ENCODE measurements at regions not wholly inside any gene's neighbourhood (a gene's known extent, or its start where the extent isn't known, plus 50 kb on each side); places are given as distances from the start of the nearest gene placed in this dataset.
"Not testable (repeated sequence)": the region's sequence is repeated elsewhere in the genome, so short reads cannot be mapped to it uniquely, and the experiment has no call there.

GRCh38 chr9:101968392-101968791, 229.9 kb upstream of the GRIN3A start:
- Histone ChIP-seq H3K27me3 (ENCODE audit: control insufficient read depth, insufficient read depth, low read length) (no peaks in the 10 kb centered on the region), H3K9me3 (ENCODE audit: control insufficient read depth, insufficient read depth, low read length) (no peaks in the 10 kb centered on the region), H3K36me3 (ENCODE audit: control insufficient read depth, insufficient read depth, low read length) (no peaks in the 10 kb centered on the region), H3K4me1 (ENCODE audit: control insufficient read depth, insufficient read depth, low read length) (no peaks in the 10 kb centered on the region), H3K4me3 (ENCODE audit: low read depth, low read length) (no peak overlapping the region), H3K27ac (ENCODE audit: low read depth, low read length) (no peak overlapping the region)
- no peak for DNase-seq (ENCODE audit: low read depth in 4 of 6, low spot score in 6 of 6)
- WGBS (ENCODE audit: insufficient coverage): no CpG with 5 or more reads among the region's 1 CpG

- H3K27ac ChIP-seq (ENCODE audit: low read depth, low read length): no peak overlapping the region
- no CpG with 5 or more reads among the region's 1 CpG for WGBS (ENCODE audit: insufficient coverage)
Measured at GRCh38 chr9:101966691-101967090, 228.2 kb upstream of the GRIN3A start.

GRCh38 chr9:101957705-101958104, 219.3 kb upstream of the GRIN3A start:
- Histone ChIP-seq H3K4me3 (ENCODE audit: low read depth, low read length) (no peak overlapping the region), H3K27me3 (ENCODE audit: control insufficient read depth, insufficient read depth, low read length) (no peaks in the 10 kb centered on the region), H3K27ac (ENCODE audit: low read depth, low read length) (no peak overlapping the region), H3K9me3 (ENCODE audit: control insufficient read depth, insufficient read depth, low read length) (no peaks in the 10 kb centered on the region), H3K4me1 (ENCODE audit: control insufficient read depth, insufficient read depth, low read length) (no peaks in the 10 kb centered on the region), H3K36me3 (ENCODE audit: control insufficient read depth, insufficient read depth, low read length) (no peaks in the 10 kb centered on the region)
- no peak for DNase-seq (ENCODE audit: low read depth in 4 of 6, low spot score in 6 of 6)
- WGBS (ENCODE audit: insufficient coverage): no CpG with 5 or more reads among the region's 2 CpGs

More at GRCh38 chr9:101966691-101967090, 228.2 kb upstream of the GRIN3A start:
- Histone ChIP-seq H3K9me3 (ENCODE audit: control insufficient read depth, insufficient read depth, low read length) (no peaks in the 10 kb centered on the region), H3K4me1 (ENCODE audit: control insufficient read depth, insufficient read depth, low read length) (no peaks in the 10 kb centered on the region), H3K36me3 (ENCODE audit: control insufficient read depth, insufficient read depth, low read length) (no peaks in the 10 kb centered on the region), H3K27me3 (ENCODE audit: control insufficient read depth, insufficient read depth, low read length) (no peaks in the 10 kb centered on the region), H3K4me3 (ENCODE audit: low read depth, low read length) (no peak overlapping the region)
- no peak for DNase-seq (ENCODE audit: low read depth in 4 of 6, low spot score in 6 of 6)

GRCh38 chr9:101951598-101951997, 213.2 kb upstream of the GRIN3A start:
- H3K27me3 ChIP-seq (ENCODE audit: control insufficient read depth, insufficient read depth, low read length): no peaks in the 10 kb centered on the region
- no peak for DNase-seq (ENCODE audit: low read depth in 4 of 6, low spot score in 6 of 6)
- no peak overlapping the region for H3K4me3 ChIP-seq (ENCODE audit: low read depth, low read length)
- no peaks in the 10 kb centered on the region for H3K36me3 ChIP-seq (ENCODE audit: control insufficient read depth, insufficient read depth, low read length)
- H3K4me1 ChIP-seq (ENCODE audit: control insufficient read depth, insufficient read depth, low read length): no peaks in the 10 kb centered on the region
- WGBS (ENCODE audit: insufficient coverage): no CpG with 5 or more reads among the region's 1 CpG
- H3K27ac ChIP-seq (ENCODE audit: low read depth, low read length): no peak overlapping the region
- no peaks in the 10 kb centered on the region for H3K9me3 ChIP-seq (ENCODE audit: control insufficient read depth, insufficient read depth, low read length)

- WGBS (ENCODE audit: insufficient coverage): no CpG with 5 or more reads among the region's 2 CpGs
- H3K27ac ChIP-seq (ENCODE audit: low read depth, low read length): no peak overlapping the region
- H3K4me3 ChIP-seq (ENCODE audit: low read depth, low read length): no peak overlapping the region
- no peaks in the 10 kb centered on the region for H3K36me3 ChIP-seq (ENCODE audit: control insufficient read depth, insufficient read depth, low read length)
- H3K4me1 ChIP-seq (ENCODE audit: control insufficient read depth, insufficient read depth, low read length): no peaks in the 10 kb centered on the region
- peak in 2 of 6 donors; percentile 6 to 16 for DNase-seq (ENCODE audit: low read depth in 4 of 6, low spot score in 6 of 6)
- H3K27me3 ChIP-seq (ENCODE audit: control insufficient read depth, insufficient read depth, low read length): no peaks in the 10 kb centered on the region
- no peaks in the 10 kb centered on the region for H3K9me3 ChIP-seq (ENCODE audit: control insufficient read depth, insufficient read depth, low read length)
Measured at GRCh38 chr9:101931756-101932155, 193.3 kb upstream of the GRIN3A start.

GRCh38 chr9:101930783-101931182, 192.3 kb upstream of the GRIN3A start:
- no peaks in the 10 kb centered on the region for H3K9me3 ChIP-seq (ENCODE audit: control insufficient read depth, insufficient read depth, low read length)

GRCh38 chr9:101925498-101925897, 187.1 kb upstream of the GRIN3A start:
- Histone ChIP-seq H3K4me1 (ENCODE audit: control insufficient read depth, insufficient read depth, low read length) (no peaks in the 10 kb centered on the region), H3K9me3 (ENCODE audit: control insufficient read depth, insufficient read depth, low read length) (no peaks in the 10 kb centered on the region), H3K36me3 (ENCODE audit: control insufficient read depth, insufficient read depth, low read length) (no peaks in the 10 kb centered on the region), H3K27ac (ENCODE audit: low read depth, low read length) (no peak overlapping the region), H3K27me3 (ENCODE audit: control insufficient read depth, insufficient read depth, low read length) (no peaks in the 10 kb centered on the region), H3K4me3 (ENCODE audit: low read depth, low read length) (no peak overlapping the region)
- no peak for DNase-seq (ENCODE audit: low read depth in 4 of 6, low spot score in 6 of 6)

More at GRCh38 chr9:101930783-101931182, 192.3 kb upstream of the GRIN3A start:
- Histone ChIP-seq H3K4me3 (ENCODE audit: low read depth, low read length) (no peak overlapping the region), H3K4me1 (ENCODE audit: control insufficient read depth, insufficient read depth, low read length) (no peaks in the 10 kb centered on the region), H3K36me3 (ENCODE audit: control insufficient read depth, insufficient read depth, low read length) (no peaks in the 10 kb centered on the region), H3K27me3 (ENCODE audit: control insufficient read depth, insufficient read depth, low read length) (no peaks in the 10 kb centered on the region), H3K27ac (ENCODE audit: low read depth, low read length) (no peak overlapping the region)
- no peak for DNase-seq (ENCODE audit: low read depth in 4 of 6, low spot score in 6 of 6)

- WGBS (ENCODE audit: insufficient coverage): no CpG with 5 or more reads among the region's 1 CpG
- no peak for DNase-seq (ENCODE audit: low read depth in 4 of 6, low spot score in 6 of 6)
Measured at GRCh38 chr9:101923451-101923850, 185.0 kb upstream of the GRIN3A start.

GRCh38 chr9:101916948-101917347, 178.5 kb upstream of the GRIN3A start:
- not testable (repeated sequence) for H3K4me1 ChIP-seq (ENCODE audit: control insufficient read depth, insufficient read depth, low read length); H3K9me3 ChIP-seq (ENCODE audit: control insufficient read depth, insufficient read depth, low read length); H3K27ac ChIP-seq (ENCODE audit: low read depth, low read length); H3K27me3 ChIP-seq (ENCODE audit: control insufficient read depth, insufficient read depth, low read length); H3K4me3 ChIP-seq (ENCODE audit: low read depth, low read length); DNase-seq (ENCODE audit: low read depth in 4 of 6, low spot score in 6 of 6); H3K36me3 ChIP-seq (ENCODE audit: control insufficient read depth, insufficient read depth, low read length)
- 71% methylated on average over 1 of the region's 4 CpGs for WGBS (ENCODE audit: insufficient coverage)

More at GRCh38 chr9:101923451-101923850, 185.0 kb upstream of the GRIN3A start:
- Histone ChIP-seq H3K27me3 (ENCODE audit: control insufficient read depth, insufficient read depth, low read length) (no peaks in the 10 kb centered on the region), H3K36me3 (ENCODE audit: control insufficient read depth, insufficient read depth, low read length) (no peaks in the 10 kb centered on the region), H3K4me1 (ENCODE audit: control insufficient read depth, insufficient read depth, low read length) (no peaks in the 10 kb centered on the region), H3K9me3 (ENCODE audit: control insufficient read depth, insufficient read depth, low read length) (no peaks in the 10 kb centered on the region), H3K27ac (ENCODE audit: low read depth, low read length) (no peak overlapping the region), H3K4me3 (ENCODE audit: low read depth, low read length) (no peak overlapping the region)

- Histone ChIP-seq H3K9me3 (ENCODE audit: control insufficient read depth, insufficient read depth, low read length) (no peaks in the 10 kb centered on the region), H3K36me3 (ENCODE audit: control insufficient read depth, insufficient read depth, low read length) (no peaks in the 10 kb centered on the region)
- WGBS (ENCODE audit: insufficient coverage): no CpG with 5 or more reads among the region's 1 CpG
Measured at GRCh38 chr9:101915482-101915881, 177.0 kb upstream of the GRIN3A start.

More at GRCh38 chr9:101915482-101915881, 177.0 kb upstream of the GRIN3A start:
- H3K27me3 ChIP-seq (ENCODE audit: control insufficient read depth, insufficient read depth, low read length): no peaks in the 10 kb centered on the region
- no peak overlapping the region for H3K4me3 ChIP-seq (ENCODE audit: low read depth, low read length)
- no peak overlapping the region for H3K27ac ChIP-seq (ENCODE audit: low read depth, low read length)
- peak in 1 of 6 donors; percentile 10 for DNase-seq (ENCODE audit: low read depth in 4 of 6, low spot score in 6 of 6)
- H3K4me1 ChIP-seq (ENCODE audit: control insufficient read depth, insufficient read depth, low read length): no peaks in the 10 kb centered on the region

Data from spinal cord (tissue), 9 donors.